ENCODE measurements at regions not wholly inside any gene's neighbourhood (a gene's known extent, or its start where the extent isn't known, plus 50 kb on each side); places are given as distances from the start of the nearest gene placed in this dataset.

- DNase-seq (ENCODE audit: low spot score), result no peak
Measured at GRCh38 chr15:47887241-47887800, 170.0 kb downstream of the SEMA6D start.

DNA sequence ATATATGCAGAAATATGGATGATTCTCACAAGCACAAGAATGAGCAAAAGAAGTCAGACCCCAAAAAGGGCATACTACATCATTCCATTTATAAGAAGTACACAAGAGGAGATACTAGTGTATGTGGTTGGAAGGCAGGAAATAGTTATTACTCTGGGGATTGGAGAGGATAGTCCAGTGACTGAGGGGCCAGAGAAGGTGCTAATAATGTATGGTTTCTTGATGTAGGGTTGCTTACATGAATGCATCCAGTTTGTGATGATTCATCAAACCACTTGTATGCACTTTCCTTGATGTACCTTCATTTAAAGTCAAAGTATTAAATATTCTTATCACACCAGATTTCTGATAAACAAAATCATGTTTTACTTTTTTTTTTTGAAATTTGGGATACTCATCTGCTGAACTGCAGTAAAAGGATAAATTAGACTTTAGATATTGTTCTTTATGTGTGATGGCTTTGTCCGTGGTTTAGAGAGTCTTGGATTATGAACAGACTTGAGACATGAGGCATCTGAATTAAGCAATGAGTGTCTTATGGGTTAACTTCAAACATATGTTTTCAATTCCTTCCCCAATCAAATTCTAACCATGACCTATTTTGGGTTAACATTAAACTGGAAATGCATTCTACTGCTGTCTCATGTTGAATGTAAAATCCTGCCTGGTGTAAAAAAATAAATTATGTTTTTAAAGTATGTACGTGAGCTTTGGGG, 171.2 kb downstream of the SEMA6D start:
- no peak for DNase-seq (ENCODE audit: low spot score)

DNA sequence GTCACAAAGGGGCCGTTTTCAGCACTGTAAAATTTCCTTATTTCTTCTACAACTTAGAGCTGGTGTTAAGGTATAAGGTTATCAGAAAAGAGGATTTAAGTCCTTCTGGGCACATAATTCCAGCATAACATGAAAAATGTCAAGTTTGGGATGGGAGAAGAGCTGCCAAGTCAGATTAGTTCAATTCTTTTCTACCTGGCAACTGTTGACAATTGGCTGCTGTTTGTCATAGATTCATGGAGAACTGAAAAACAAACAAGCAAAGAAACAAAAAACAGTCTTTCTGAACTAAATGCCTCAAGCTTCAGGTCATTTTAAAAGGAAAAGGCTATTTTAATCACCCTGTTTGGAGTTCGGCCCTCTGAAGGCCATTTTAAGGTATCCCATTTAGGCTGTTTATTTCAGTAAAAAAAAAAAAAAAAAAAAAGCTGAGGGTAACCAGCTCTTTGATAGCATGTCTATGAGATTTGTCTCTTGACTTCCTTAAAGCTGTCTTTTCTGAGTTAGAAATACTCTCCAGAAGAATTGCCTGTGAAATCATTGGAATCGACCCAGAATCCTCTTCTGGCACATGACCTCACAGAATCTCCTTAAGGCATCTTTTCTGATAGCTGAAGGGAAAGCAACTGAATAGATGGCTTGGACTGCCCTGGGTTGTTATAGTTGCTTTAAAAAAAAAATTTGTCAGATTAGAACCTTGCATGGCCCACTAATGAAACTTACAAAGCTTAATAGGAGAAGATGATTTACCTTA, 173.3 kb downstream of the SEMA6D start:
- no peak for DNase-seq (ENCODE audit: low spot score)

DNA sequence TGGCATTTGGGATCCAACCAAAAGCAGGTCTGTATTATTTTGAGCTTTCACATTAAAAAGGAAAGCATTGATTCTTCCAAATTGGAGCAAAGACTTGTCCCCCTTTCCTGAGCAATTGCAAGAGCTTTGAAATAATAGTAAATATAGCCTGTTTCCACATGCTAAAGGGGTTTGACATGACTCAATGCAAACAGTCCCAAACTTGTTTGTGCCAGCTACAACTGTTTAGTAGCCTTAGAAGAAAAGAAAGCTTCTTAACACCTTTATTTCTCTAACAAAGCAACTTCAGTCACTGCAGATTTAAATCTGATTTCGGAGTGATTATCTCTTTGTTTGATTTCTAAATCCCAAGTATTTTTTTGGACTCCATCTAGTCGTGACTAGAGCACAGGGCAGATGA, 180.2 kb downstream of the SEMA6D start:
- no peak for DNase-seq (ENCODE audit: low spot score)

DNA sequence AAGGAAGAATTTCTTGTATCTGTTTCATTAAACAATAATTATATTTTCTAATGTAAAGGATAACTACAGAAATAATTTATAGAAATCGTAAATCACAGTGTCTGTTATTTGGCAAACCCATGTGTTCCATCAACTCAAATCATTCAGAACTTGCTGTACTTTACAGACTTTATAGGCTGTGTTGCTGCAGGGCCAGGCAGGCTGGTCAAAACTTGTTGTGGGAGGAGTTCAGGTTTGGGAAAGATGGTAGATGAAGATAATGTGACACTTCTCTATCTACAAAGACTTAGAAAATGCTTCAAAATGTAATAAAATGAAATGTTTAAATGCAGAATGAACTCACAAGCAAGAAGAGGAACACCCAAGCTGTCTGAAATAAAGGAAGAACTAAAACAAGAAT, 183.4 kb downstream of the SEMA6D start:
- DNase-seq (ENCODE audit: low spot score), result no peak

- DNase-seq (ENCODE audit: low spot score), result no peak
Measured at GRCh38 chr15:47903368-47903767, 186.1 kb downstream of the SEMA6D start.

DNA sequence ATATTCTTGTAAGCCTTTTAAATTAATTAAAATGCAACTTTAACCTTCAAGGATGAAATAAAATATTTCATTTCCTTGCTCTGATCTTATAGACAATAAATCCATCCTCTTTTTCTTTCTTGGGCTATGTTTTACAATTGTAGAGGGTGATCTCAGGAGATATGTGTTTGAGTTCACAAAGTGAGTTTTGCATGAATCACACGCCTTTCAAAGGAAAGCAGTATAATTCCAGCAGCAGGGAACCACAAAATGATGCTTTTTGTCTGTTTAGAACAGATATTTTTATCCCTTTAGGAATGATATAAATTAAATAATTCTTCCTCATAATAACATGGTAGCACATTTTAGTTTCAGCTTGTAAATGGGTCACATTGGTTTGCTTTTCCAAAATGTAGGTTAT, 191.2 kb downstream of the SEMA6D start:
- no peak for DNase-seq (ENCODE audit: low spot score)

DNA sequence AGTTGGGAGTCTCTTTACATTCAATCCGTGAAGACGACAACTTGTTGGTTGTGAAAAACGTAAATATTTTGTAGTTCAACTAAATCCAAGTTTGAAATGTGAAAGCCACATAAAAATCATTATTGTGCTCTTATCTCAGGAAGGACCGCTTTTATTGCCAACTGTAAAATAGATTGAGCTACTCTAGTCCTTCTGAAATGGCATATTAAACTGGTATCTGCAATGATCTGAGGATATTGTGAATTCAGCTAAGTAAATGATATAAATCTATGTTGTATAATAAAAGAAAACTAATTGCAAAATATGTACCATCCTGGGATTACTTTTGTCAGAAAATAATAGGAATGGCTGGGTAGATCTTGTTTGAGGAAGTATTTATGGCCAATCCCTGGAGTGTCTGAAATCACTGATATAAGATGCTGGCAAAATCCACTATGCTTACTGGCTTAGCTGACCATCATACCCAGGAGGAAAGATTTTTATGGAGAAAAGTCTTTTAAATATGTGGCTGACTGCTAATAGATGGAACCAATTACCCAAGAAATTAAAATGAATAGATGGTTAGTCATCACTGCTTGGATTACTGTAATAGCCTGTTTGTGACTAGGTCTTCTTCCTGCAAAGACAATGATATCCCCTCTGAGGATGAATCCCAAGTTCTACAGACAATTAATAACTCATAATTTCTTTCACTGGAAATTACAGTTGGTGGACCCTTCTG, 191.8 kb downstream of the SEMA6D start:
- no peak for DNase-seq (ENCODE audit: low spot score)

GRCh38 chr15:47912910-47913309, 195.6 kb downstream of the SEMA6D start:
- peak; percentile 2 for DNase-seq (ENCODE audit: low spot score)

DNA sequence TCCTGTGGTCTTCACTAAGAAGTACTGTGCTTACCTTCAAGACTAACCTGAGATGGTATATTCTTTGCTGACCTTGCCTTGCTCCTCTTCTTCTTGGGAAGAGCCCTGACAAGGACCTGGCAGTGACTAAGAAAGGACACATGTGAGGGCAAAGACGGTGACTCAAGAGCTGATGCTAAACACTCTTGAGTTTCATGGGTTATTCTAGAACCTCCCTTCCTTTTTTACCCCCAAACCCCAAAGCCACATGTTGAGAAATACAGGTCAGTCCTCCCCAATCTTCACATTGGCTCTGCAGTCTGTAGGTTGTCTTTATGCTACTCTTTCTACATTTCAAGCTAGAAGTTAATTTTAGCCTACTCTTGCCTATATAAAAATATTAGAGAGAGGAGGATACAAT, 200.6 kb downstream of the SEMA6D start:
- no peak for DNase-seq (ENCODE audit: low spot score)

GRCh38 chr15:47918877-47919276, 201.6 kb downstream of the SEMA6D start:
- DNase-seq (ENCODE audit: low spot score), result no peak

- no peak for DNase-seq (ENCODE audit: low spot score)
Measured at GRCh38 chr15:47924381-47924780, 196.4 kb upstream of the SLC24A5 start.

- DNase-seq (ENCODE audit: low spot score), result no peak
Measured at GRCh38 chr15:47929138-47929803, 191.5 kb upstream of the SLC24A5 start.

DNA sequence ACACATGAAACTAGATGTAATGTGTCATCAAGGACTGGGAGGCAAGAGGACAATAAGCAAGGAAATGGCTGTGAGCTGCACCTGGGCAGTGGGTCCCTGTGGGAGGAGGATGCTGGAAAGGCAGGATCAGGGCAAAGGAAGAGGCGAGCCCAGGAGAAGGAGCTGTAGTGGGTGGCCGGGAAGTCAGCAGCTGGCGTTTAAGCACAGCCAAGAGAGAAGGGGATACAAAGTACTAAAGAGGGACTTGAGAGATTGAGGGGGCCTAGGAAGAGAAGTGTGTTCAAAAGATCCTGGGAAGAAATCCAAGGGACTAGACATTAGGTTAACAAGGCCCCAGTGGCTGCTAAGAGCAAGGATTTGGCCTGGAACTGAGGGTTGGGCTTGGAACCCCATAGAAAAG, 188.5 kb upstream of the SLC24A5 start:
- no peak for DNase-seq (ENCODE audit: low spot score)

- DNase-seq (ENCODE audit: low spot score), result no peak
Measured at GRCh38 chr15:47932951-47933641, 187.7 kb upstream of the SLC24A5 start.

GRCh38 chr15:47933865-47934264, 186.9 kb upstream of the SLC24A5 start:
- no peak for DNase-seq (ENCODE audit: low spot score)

DNA sequence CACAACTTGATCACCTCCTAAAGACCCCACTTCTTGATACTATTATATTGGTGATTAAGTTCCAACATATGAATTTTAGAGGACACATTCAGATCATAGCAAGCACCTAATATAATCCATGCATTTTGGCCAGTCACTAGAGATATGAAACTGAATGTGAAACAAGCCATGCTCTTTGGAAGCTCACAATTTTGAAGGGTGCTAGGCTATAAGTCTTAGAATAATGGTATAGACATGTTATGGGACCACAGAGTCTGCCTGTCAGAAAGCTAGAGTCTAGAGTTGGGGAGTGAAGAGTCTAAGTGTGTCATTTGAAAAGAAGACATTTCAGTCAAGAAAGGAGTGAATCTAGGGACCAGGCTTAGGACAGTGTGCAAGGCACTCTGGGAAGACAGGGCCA, 186.4 kb upstream of the SLC24A5 start:
- no peak for DNase-seq (ENCODE audit: low spot score)

GRCh38 chr15:47937834-47938233, 183.0 kb upstream of the SLC24A5 start:
- DNase-seq (ENCODE audit: low spot score), result no peak

DNA sequence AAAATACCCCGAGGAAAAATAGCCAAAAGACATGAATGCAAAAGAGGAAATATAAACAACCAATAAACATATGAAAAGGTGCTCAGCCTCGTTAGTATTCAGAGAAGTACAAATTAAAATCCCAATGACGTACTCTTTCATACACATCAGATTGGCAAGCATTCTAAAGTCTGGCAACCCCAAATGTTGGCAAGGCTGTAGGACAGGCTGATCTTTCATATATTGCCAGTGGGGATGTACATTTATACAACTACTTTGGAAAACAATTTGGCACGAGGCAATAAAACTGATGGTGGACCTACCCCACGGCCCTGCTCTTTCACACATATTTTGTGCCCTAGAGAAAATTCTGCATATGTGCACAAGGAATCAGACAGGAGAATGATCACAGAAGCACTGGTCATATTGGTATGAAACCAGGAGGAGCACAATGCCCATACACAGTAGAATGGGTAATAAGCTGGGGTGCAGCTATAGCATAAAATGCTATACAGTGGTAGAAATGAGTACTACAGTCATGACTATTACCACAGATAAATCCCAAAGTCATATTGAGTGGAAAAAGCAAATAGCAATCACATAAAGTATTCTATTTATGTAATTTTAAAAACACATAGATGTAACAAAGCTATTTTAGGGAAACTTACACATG, 176.0 kb upstream of the SLC24A5 start:
- no peak for DNase-seq (ENCODE audit: low spot score)

DNA sequence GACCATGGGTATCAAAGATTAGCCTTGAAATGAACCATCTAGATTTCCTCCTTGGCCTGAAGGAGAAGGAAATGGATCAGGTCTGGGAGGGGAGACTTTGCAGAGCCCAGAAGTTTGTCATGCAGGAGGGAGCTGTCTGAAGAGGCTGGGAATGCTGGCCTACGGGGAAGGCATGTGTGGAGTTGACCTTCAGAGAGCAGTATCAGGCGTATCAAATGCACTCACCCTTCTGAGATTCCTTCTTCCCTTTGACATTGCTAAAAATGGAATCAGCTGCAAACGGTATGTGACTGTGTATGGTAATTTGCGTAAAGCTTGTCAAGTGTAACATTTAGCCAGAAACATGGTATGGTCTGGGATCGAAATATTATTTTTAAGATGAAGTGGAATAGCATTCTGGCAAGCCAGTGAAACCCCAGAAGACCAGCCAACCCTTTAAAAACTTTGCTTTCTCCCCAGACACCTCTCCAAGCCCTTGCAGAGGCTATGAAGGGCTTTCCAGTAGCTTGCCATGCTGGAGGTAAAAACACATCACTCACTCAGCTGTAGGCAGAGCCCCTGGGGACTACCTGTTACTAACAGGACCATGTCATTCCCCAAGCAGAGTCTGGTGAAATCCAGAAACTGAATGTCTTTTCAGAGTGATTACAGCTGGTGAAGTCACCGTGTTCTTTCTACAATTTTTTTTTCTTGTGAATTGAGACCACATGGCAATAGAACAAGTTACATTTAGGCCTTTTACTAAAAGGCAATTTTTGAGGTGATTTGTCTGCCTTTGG, 174.7 kb upstream of the SLC24A5 start:
- DNase-seq (ENCODE audit: low spot score), result no peak
